22Rv1 (cell line): ENCODE measurements at regions not wholly inside any gene's neighbourhood (a gene's known extent, or its start where the extent isn't known, plus 50 kb on each side); places are given as distances from the start of the nearest gene placed in this dataset.

Experiments used
- H3K27ac ChIP-seq: fragments of 450-650 bp; 2 replicates; pipeline ENCODE4 v1.5.1; 2017
- ZFX ChIP-seq: fragments of 450-650 bp; IDR thresholded peaks from 2 replicates; pipeline ENCODE4 v1.6.1; 2017; ENCODE audit warnings: antibody characterized with exemption, borderline replicate concordance
- TF ChIP-seq, protein P1 (sequence below): fragments of 450-650 bp; IDR thresholded peaks from 2 replicates; pipeline ENCODE4 v1.5.1; 2017; ENCODE audit warnings: mild to moderate bottlenecking

DNA sequence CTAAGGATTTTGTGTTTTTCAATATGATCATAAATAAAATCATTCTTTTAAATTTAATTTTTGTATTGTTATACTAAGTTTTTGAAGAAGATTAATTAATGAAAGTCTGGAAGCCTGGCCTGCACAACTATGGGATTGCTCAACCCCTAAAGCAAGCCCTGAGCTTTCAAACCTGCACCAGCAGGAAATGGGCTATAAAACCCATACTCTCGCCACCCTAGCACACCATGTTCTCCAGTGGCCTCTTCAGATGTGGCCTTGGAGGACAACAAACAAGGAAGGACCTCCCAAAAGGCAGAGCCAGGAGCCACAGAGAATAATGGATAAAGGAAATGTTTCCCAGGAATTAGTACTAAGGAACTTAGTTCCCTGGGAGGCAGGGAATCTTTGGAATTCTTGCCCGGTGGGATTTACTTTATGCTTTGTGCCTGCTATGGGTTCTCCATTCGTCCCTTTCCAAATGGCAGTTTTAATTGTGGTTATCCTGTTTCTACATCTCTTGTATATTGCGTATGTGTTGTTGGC is 212.5 kb downstream of the ZFP36L2 start:
- H3K27ac ChIP-seq: no peak overlapping the region
- TF ChIP-seq ZFX: no peak
- TF ChIP-seq, protein P1, sequence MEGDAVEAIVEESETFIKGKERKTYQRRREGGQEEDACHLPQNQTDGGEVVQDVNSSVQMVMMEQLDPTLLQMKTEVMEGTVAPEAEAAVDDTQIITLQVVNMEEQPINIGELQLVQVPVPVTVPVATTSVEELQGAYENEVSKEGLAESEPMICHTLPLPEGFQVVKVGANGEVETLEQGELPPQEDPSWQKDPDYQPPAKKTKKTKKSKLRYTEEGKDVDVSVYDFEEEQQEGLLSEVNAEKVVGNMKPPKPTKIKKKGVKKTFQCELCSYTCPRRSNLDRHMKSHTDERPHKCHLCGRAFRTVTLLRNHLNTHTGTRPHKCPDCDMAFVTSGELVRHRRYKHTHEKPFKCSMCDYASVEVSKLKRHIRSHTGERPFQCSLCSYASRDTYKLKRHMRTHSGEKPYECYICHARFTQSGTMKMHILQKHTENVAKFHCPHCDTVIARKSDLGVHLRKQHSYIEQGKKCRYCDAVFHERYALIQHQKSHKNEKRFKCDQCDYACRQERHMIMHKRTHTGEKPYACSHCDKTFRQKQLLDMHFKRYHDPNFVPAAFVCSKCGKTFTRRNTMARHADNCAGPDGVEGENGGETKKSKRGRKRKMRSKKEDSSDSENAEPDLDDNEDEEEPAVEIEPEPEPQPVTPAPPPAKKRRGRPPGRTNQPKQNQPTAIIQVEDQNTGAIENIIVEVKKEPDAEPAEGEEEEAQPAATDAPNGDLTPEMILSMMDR: no peak

DNA sequence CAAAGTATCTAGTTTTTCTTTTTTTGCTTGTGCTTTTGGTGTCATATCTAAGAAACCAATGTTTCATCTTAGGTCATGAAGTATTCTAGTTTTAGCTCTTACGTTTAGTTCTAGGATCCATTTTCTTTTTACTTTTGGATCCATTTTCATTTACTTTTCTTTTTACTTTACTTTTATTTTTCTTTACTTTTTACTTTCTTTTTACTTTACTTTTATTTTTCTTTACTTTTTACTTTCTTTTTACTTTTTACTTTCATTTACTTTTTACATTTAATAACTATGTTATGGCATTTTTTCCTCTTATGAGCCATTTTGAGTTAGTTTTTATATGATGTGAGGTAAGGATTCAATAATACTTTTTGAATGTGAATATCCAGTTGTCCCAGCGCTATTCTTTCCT is 213.4 kb downstream of the ZFP36L2 start:
- H3K27ac ChIP-seq: no peak overlapping the region
- TF ChIP-seq, protein P1: no peak
- TF ChIP-seq ZFX: no peak

DNA sequence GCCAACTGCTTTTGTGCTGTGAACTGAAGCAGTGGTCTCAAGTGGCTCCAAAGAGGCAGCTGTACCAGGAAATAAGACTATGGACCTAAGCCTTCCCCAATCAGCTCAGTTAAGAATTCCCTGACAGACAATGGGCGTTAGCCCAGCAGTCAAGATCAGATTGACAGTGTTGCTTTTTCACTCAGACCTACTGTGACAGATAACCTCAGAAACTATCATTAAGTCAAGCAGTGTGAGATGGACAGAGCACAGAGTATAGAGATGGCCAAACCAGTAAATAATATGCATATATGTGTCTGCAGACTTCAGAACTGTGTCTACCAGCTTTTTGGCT is 215.3 kb downstream of the ZFP36L2 start:
- H3K27ac ChIP-seq: no peak overlapping the region

DNA sequence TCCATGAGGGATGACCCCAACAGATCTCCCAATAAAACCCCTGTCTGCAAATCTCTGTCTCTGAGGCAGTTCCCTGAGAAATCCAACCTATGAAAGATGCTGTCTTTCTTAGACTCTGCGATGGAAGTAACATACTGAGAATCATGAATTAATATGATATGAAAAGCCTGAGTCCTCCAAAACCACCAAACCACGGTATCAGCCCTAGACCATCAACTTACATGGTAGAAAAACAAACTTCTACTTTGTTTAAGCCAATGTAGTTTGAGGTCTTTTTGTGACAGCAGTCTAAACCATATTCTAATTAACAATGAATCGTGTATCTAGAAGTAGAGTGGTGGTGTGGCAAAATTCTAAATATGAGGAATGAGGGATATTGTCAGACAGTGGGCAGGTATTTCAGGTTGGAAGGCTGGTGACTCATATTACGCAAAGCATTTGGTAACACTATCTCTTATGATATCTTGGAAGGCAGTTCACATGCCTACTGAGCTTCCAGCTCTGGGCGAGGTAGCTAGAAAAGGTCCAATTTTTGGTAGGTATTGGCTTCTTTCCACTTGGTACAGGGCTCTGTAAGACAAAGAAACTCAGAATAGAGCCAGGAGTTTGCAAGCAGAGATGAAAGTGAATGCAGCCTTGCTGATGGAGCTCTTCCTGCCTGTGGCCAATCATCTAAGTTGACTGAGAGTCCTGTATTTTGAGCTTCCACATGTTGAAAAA is 215.8 kb downstream of the ZFP36L2 start:
- H3K27ac ChIP-seq: no peak overlapping the region
- TF ChIP-seq, protein P1: no peak
- TF ChIP-seq ZFX: no peak

More for the DNA sequence above, 215.3 kb downstream of the ZFP36L2 start:
- TF ChIP-seq, protein P1: no peak
- no peak for TF ChIP-seq ZFX

DNA sequence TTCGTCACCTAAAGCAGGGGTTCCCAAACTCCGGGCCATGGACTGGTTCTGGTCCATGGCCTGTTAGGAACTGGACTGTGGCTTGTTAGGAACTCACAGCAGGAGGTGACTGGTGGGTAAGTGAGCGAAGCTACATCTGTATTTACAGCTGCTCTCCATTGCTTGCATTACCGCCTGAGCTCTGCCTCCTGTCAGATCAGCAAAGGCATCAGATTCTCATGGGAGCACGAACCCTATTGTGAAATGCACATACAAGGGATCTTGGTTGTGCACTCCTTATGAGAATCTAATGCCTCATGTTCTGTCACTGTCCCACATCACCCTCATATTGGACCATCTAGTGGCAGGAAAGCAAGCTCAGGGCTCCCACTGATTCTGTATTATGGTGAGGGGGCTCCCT is 217.0 kb downstream of the ZFP36L2 start:
- no peak for TF ChIP-seq ZFX
- TF ChIP-seq, protein P1: no peak
- H3K27ac ChIP-seq: no peak overlapping the region

DNA sequence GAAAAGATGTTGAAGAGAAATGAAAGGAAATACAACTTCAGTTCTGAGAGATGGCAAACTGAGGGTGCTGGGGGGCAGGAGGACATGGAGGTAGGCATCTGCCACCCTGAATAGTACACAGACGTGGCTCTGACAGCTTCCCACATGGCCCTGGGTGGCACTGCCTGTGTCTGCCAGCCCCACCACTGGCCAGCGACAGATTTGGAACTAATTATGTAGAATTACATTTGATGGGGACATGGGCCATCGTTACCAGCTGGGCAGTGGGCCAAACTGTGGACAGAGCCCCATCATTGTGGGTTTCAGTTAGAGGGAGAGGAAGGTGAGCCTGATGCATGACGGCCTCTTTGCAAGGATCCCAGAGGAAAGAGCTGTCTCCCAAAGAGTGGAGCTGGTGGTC is 216.0 kb upstream of the HAAO start:
- TF ChIP-seq, protein P1: no peak
- TF ChIP-seq ZFX: no peak

DNA sequence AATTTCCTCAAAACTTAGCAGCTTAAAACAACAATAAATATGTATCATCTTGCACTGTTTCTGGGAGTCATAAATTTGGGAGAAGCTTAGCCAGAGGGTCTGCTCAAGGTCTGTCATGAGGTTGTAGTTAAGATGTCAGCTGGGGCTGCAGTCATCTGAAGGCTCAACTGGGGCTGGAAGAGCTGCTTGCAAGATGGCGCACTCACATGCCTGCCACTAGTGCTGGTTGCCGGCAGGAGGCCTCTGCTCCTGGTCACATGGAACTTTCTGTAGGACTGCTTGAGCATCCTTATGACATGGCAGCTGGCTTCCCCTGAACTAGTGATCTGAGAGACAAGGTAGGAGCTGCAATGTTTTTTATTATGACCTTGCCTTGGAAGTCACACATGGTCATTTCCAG is 215.5 kb upstream of the HAAO start:
- no peak overlapping the region for H3K27ac ChIP-seq
- TF ChIP-seq, protein P1: no peak
- TF ChIP-seq ZFX: no peak

More for the DNA sequence above, 216.0 kb upstream of the HAAO start:
- H3K27ac ChIP-seq: no peak overlapping the region
